ENCODE measurements at regions not wholly inside any gene's neighbourhood (a gene's known extent, or its start where the extent isn't known, plus 50 kb on each side); places are given as distances from the start of the nearest gene placed in this dataset.

GRCh38 chr13:72109863-72110262, 242.9 kb upstream of the DACH1 start:
- TF ChIP-seq POLR2AphosphoS5 (IDR thresholded peaks at IDR 0.05), result no peak
- TF ChIP-seq, protein P1, sequence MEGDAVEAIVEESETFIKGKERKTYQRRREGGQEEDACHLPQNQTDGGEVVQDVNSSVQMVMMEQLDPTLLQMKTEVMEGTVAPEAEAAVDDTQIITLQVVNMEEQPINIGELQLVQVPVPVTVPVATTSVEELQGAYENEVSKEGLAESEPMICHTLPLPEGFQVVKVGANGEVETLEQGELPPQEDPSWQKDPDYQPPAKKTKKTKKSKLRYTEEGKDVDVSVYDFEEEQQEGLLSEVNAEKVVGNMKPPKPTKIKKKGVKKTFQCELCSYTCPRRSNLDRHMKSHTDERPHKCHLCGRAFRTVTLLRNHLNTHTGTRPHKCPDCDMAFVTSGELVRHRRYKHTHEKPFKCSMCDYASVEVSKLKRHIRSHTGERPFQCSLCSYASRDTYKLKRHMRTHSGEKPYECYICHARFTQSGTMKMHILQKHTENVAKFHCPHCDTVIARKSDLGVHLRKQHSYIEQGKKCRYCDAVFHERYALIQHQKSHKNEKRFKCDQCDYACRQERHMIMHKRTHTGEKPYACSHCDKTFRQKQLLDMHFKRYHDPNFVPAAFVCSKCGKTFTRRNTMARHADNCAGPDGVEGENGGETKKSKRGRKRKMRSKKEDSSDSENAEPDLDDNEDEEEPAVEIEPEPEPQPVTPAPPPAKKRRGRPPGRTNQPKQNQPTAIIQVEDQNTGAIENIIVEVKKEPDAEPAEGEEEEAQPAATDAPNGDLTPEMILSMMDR (IDR thresholded peaks at IDR 0.05), result no peak
